Chondrocyte (in vitro differentiated cells): ENCODE measurements at regions not wholly inside any gene's neighbourhood (a gene's known extent, or its start where the extent isn't known, plus 50 kb on each side); places are given as distances from the start of the nearest gene placed in this dataset.
"Not testable (repeated sequence)": the region's sequence is repeated elsewhere in the genome, so short reads cannot be mapped to it uniquely, and the experiment has no call there.

Experiments used
- DNase-seq: peaks from one replicate; pipeline ENCODE4 v3.0.0; 2021; ENCODE audit warnings: mixed read lengths, low spot score
- H3K27ac Mint-ChIP-seq: one replicate; pipeline ENCODE4 v1.8.0; 2021; ENCODE audit warnings: mild to moderate bottlenecking, moderate library complexity, mixed read lengths; ENCODE audit not compliant: unreplicated experiment
- H3K27me3 Mint-ChIP-seq: 2 replicates; pipeline ENCODE4 v1.8.0; 2021; ENCODE audit warnings: low read depth, mixed read lengths
- H3K36me3 Mint-ChIP-seq: 2 replicates; pipeline ENCODE4 v1.8.0; 2021; ENCODE audit warnings: low read depth, mixed read lengths
- H3K4me1 Mint-ChIP-seq: 2 replicates; pipeline ENCODE4 v1.8.0; 2021; ENCODE audit warnings: low read depth, mild to moderate bottlenecking, mixed read lengths
- H3K4me3 Mint-ChIP-seq: one replicate; pipeline ENCODE4 v1.8.0; 2021; ENCODE audit warnings: mild to moderate bottlenecking, moderate library complexity, mixed read lengths; ENCODE audit not compliant: unreplicated experiment
- H3K9me3 Mint-ChIP-seq: 2 replicates; pipeline ENCODE4 v1.8.0; 2021; ENCODE audit warnings: low read depth, mixed read lengths
- CTCF ChIP-seq: fragments of 200-600 bp; sonication (generic); IDR thresholded peaks from 2 replicates; pipeline ENCODE4 v1.5.0; 2021; ENCODE audit warnings: antibody characterized with exemption, mild to moderate bottlenecking, moderate library complexity

GRCh38 chr3:10648181-10648580 is 142.8 kb upstream of the ATP2B2 start:
- Mint-ChIP-seq H3K9me3 (no peaks in the 10 kb centered on the region), H3K27me3 (peaks cover 25% of the 10 kb centered on the region), H3K4me3 (no peak overlapping the region), H3K36me3 (no peaks in the 10 kb centered on the region), H3K27ac (no peak overlapping the region), H3K4me1 (no peaks in the 10 kb centered on the region)
- no peak for DNase-seq
- no peak for TF ChIP-seq CTCF

GRCh38 chr3:10649463-10649862 is 144.1 kb upstream of the ATP2B2 start:
- H3K4me1 Mint-ChIP-seq, DNase-seq, H3K9me3 Mint-ChIP-seq, H3K36me3 Mint-ChIP-seq, H3K4me3 Mint-ChIP-seq, H3K27ac Mint-ChIP-seq: not testable (repeated sequence)
- H3K27me3 Mint-ChIP-seq: peaks cover 20% of the 10 kb centered on the region

GRCh38 chr3:10651506-10651905 is 146.1 kb upstream of the ATP2B2 start:
- H3K9me3 Mint-ChIP-seq: no peaks in the 10 kb centered on the region
- no peak for DNase-seq
- no peaks in the 10 kb centered on the region for H3K36me3 Mint-ChIP-seq
- no peak overlapping the region for H3K4me3 Mint-ChIP-seq
- no peak for TF ChIP-seq CTCF
- H3K4me1 Mint-ChIP-seq: no peaks in the 10 kb centered on the region
- no peak overlapping the region for H3K27ac Mint-ChIP-seq
- H3K27me3 Mint-ChIP-seq: peaks cover 29% of the 10 kb centered on the region

- DNase-seq: no peak
Measured at GRCh38 chr3:10653241-10653640, 147.9 kb upstream of the ATP2B2 start.

GRCh38 chr3:10653866-10654611 is 148.7 kb upstream of the ATP2B2 start:
- Mint-ChIP-seq H3K4me3 (no peak overlapping the region), H3K27me3 (peaks cover 40% of the 10 kb centered on the region), H3K4me1 (no peaks in the 10 kb centered on the region), H3K36me3 (no peaks in the 10 kb centered on the region), H3K9me3 (peaks cover under 1% of the 10 kb centered on the region), H3K27ac (no peak overlapping the region)
- no peak for TF ChIP-seq CTCF
- DNase-seq: no peak

More at GRCh38 chr3:10653241-10653640, 147.9 kb upstream of the ATP2B2 start:
- Mint-ChIP-seq H3K27me3 (peaks cover 37% of the 10 kb centered on the region), H3K36me3 (no peaks in the 10 kb centered on the region), H3K4me3 (no peak overlapping the region), H3K9me3 (no peaks in the 10 kb centered on the region), H3K27ac (no peak overlapping the region), H3K4me1 (no peaks in the 10 kb centered on the region)
- TF ChIP-seq CTCF: no peak

GRCh38 chr3:10655105-10655504 is 149.7 kb upstream of the ATP2B2 start:
- Mint-ChIP-seq H3K4me1 (no peaks in the 10 kb centered on the region), H3K4me3 (no peak overlapping the region), H3K27ac (no peak overlapping the region), H3K36me3 (no peaks in the 10 kb centered on the region), H3K27me3 (peaks cover 49% of the 10 kb centered on the region), H3K9me3 (peaks cover 2% of the 10 kb centered on the region)
- DNase-seq: no peak
- TF ChIP-seq CTCF: no peak

- H3K27ac Mint-ChIP-seq, H3K4me1 Mint-ChIP-seq, H3K4me3 Mint-ChIP-seq, DNase-seq, H3K9me3 Mint-ChIP-seq, H3K36me3 Mint-ChIP-seq: not testable (repeated sequence)
- peaks cover 61% of the 10 kb centered on the region for H3K27me3 Mint-ChIP-seq
Measured at GRCh38 chr3:10657339-10657738, 152.0 kb upstream of the ATP2B2 start.
